Hepatocyte (in vitro differentiated cells): ENCODE measurements at regions not wholly inside any gene's neighbourhood (a gene's known extent, or its start where the extent isn't known, plus 50 kb on each side); places are given as distances from the start of the nearest gene placed in this dataset.
A peak's percentile ranks its signal among the peaks of the same experiment; 100 is the strongest.

Experiments used
- EZH2phosphoT487 ChIP-seq: fragments of 200-600 bp; sonication (generic); IDR thresholded peaks from one replicate; pipeline ENCODE4 v1.6.1; 2018; ENCODE audit warnings: antibody characterized with exemption, mild to moderate bottlenecking, low read depth, moderate library complexity; ENCODE audit not compliant: unreplicated experiment, severe bottlenecking
- TF ChIP-seq, protein P1 (sequence below): fragments of 200-600 bp; sonication (generic); IDR thresholded peaks from 2 replicates; pipeline ENCODE4 v1.5.1; 2016; ENCODE audit warnings: antibody characterized with exemption, mild to moderate bottlenecking; ENCODE audit not compliant: poor library complexity

GRCh38 chr22:22357024-22357883 lies 112.7 kb downstream of the VPREB1 start:
- TF ChIP-seq, protein P1, sequence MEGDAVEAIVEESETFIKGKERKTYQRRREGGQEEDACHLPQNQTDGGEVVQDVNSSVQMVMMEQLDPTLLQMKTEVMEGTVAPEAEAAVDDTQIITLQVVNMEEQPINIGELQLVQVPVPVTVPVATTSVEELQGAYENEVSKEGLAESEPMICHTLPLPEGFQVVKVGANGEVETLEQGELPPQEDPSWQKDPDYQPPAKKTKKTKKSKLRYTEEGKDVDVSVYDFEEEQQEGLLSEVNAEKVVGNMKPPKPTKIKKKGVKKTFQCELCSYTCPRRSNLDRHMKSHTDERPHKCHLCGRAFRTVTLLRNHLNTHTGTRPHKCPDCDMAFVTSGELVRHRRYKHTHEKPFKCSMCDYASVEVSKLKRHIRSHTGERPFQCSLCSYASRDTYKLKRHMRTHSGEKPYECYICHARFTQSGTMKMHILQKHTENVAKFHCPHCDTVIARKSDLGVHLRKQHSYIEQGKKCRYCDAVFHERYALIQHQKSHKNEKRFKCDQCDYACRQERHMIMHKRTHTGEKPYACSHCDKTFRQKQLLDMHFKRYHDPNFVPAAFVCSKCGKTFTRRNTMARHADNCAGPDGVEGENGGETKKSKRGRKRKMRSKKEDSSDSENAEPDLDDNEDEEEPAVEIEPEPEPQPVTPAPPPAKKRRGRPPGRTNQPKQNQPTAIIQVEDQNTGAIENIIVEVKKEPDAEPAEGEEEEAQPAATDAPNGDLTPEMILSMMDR = peak; percentile 63
- no peak for TF ChIP-seq EZH2phosphoT487
